ENCODE measurements at regions not wholly inside any gene's neighbourhood (a gene's known extent, or its start where the extent isn't known, plus 50 kb on each side); places are given as distances from the start of the nearest gene placed in this dataset.

GRCh38 chr18:1273469-1273868, 368.8 kb downstream of the ADCYAP1 start:
- Histone ChIP-seq H3K36me3 (no peaks in the 10 kb centered on the region), H3K27ac (no peak overlapping the region), H3K27me3 (no peaks in the 10 kb centered on the region), H3K4me1 (no peaks in the 10 kb centered on the region), H3K4me3 (no peak overlapping the region), H3K9me3 (no peaks in the 10 kb centered on the region)
- DNase-seq (ENCODE audit: low spot score in 2 of 2) = no peak
- intact Hi-C loops (cut with DNase I; ENCODE audit: low total_unique reads) = no loop called here
- TF ChIP-seq, protein P1, sequence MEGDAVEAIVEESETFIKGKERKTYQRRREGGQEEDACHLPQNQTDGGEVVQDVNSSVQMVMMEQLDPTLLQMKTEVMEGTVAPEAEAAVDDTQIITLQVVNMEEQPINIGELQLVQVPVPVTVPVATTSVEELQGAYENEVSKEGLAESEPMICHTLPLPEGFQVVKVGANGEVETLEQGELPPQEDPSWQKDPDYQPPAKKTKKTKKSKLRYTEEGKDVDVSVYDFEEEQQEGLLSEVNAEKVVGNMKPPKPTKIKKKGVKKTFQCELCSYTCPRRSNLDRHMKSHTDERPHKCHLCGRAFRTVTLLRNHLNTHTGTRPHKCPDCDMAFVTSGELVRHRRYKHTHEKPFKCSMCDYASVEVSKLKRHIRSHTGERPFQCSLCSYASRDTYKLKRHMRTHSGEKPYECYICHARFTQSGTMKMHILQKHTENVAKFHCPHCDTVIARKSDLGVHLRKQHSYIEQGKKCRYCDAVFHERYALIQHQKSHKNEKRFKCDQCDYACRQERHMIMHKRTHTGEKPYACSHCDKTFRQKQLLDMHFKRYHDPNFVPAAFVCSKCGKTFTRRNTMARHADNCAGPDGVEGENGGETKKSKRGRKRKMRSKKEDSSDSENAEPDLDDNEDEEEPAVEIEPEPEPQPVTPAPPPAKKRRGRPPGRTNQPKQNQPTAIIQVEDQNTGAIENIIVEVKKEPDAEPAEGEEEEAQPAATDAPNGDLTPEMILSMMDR (IDR thresholded peaks at IDR 0.05) = no peak
- TF ChIP-seq POLR2A (IDR thresholded peaks at IDR 0.05) = no peak
- TF ChIP-seq POLR2AphosphoS5 (IDR thresholded peaks at IDR 0.05) = no peak

- DNase-seq (ENCODE audit: low spot score in 2 of 2) = no peak
- Histone ChIP-seq H3K36me3 (no peaks in the 10 kb centered on the region), H3K4me3 (no peak overlapping the region), H3K27me3 (no peaks in the 10 kb centered on the region), H3K4me1 (no peaks in the 10 kb centered on the region), H3K9me3 (no peaks in the 10 kb centered on the region), H3K27ac (no peak overlapping the region)
- no peak for TF ChIP-seq POLR2A (IDR thresholded peaks at IDR 0.05)
- intact Hi-C loops (cut with DNase I; ENCODE audit: low total_unique reads) = no loop called here
Measured at GRCh38 chr18:1292167-1292566, 387.5 kb downstream of the ADCYAP1 start.

DNA sequence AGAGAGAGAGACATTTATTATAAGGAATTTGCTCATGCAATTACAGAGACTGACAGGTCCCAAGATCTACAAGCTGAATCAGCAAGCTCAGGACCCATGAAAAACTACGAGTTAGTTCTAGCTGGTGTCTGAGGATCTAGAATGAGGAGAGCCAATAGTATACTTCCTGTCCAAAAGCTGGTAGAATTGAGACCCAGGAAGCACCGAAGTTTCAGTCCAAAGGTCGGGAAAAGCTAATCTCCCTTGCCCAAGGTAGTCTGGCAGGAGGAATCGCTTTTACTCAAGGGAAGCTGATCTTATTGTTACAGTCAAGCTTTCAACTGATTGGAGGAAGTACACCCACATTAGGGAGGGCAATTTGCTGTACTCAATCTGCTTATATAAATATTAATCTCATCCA, 389.6 kb downstream of the ADCYAP1 start:
- no peaks in the 10 kb centered on the region for H3K36me3 ChIP-seq
- TF ChIP-seq, protein P1 (IDR thresholded peaks at IDR 0.05) = no peak
- TF ChIP-seq POLR2A (IDR thresholded peaks at IDR 0.05) (no peak), POLR2AphosphoS5 (IDR thresholded peaks at IDR 0.05) (no peak)
- H3K27me3 ChIP-seq = no peaks in the 10 kb centered on the region
- H3K4me1 ChIP-seq = no peaks in the 10 kb centered on the region
- no peak overlapping the region for H3K27ac ChIP-seq
- intact Hi-C loops (cut with DNase I; ENCODE audit: low total_unique reads) = no loop called here
- no peak overlapping the region for H3K4me3 ChIP-seq
- H3K9me3 ChIP-seq = no peaks in the 10 kb centered on the region
- DNase-seq (ENCODE audit: low spot score in 2 of 2) = no peak

GRCh38 chr18:1296237-1296636, 391.6 kb downstream of the ADCYAP1 start:
- no peaks in the 10 kb centered on the region for H3K36me3 ChIP-seq
- H3K27ac ChIP-seq = no peak overlapping the region
- H3K4me3 ChIP-seq = no peak overlapping the region
- no peak for DNase-seq (ENCODE audit: low spot score in 2 of 2)
- TF ChIP-seq, protein P1 (IDR thresholded peaks at IDR 0.05) = no peak
- no peak for TF ChIP-seq POLR2AphosphoS5 (IDR thresholded peaks at IDR 0.05)
- no peak for TF ChIP-seq POLR2A (IDR thresholded peaks at IDR 0.05)
- no peaks in the 10 kb centered on the region for H3K9me3 ChIP-seq
- intact Hi-C loops (cut with DNase I; ENCODE audit: low total_unique reads) = no loop called here
- no peaks in the 10 kb centered on the region for H3K27me3 ChIP-seq
- no peaks in the 10 kb centered on the region for H3K4me1 ChIP-seq

DNA sequence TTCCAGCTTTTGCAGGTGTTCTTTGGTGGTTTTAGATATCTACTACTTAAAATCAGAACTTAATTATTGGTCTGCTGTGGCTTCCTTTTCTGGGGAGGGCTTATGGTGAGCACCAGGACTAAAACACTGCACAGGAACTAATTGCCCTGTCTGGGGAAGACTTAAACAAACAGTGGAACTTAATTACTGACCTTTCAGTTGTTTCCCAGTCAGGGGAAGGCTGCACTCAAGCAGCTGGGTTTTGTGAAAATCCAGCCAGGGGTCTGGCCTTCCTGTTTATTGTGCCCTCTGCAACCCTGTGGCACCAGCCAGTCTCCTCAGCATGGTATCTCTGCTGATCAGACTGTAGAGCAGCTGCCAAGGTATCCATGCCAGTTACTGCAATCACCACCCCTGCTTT, 398.2 kb downstream of the ADCYAP1 start:
- no peak for DNase-seq (ENCODE audit: low spot score in 2 of 2)
- no peak overlapping the region for H3K4me3 ChIP-seq
- no peaks in the 10 kb centered on the region for H3K36me3 ChIP-seq
- H3K4me1 ChIP-seq = no peaks in the 10 kb centered on the region
- TF ChIP-seq, protein P1 (IDR thresholded peaks at IDR 0.05) = no peak
- TF ChIP-seq POLR2AphosphoS5 (IDR thresholded peaks at IDR 0.05) (no peak), POLR2A (IDR thresholded peaks at IDR 0.05) (no peak)
- H3K27me3 ChIP-seq = no peaks in the 10 kb centered on the region
- intact Hi-C loops (cut with DNase I; ENCODE audit: low total_unique reads) = no loop called here
- H3K9me3 ChIP-seq = no peaks in the 10 kb centered on the region
- H3K27ac ChIP-seq = no peak overlapping the region

- intact Hi-C loops (cut with DNase I; ENCODE audit: low total_unique reads) = no loop called here
- no peak for DNase-seq (ENCODE audit: low spot score in 2 of 2)
- H3K27me3 ChIP-seq = no peaks in the 10 kb centered on the region
- no peak overlapping the region for H3K27ac ChIP-seq
- H3K9me3 ChIP-seq = no peaks in the 10 kb centered on the region
- H3K4me1 ChIP-seq = no peaks in the 10 kb centered on the region
- TF ChIP-seq, protein P1 (IDR thresholded peaks at IDR 0.05) = no peak
- TF ChIP-seq POLR2AphosphoS5 (IDR thresholded peaks at IDR 0.05) = no peak
- no peak for TF ChIP-seq POLR2A (IDR thresholded peaks at IDR 0.05)
- H3K4me3 ChIP-seq = no peak overlapping the region
- H3K36me3 ChIP-seq = no peaks in the 10 kb centered on the region
Measured at GRCh38 chr18:1304392-1304992, 399.8 kb downstream of the ADCYAP1 start.

Measured in breast epithelium (tissue), 4 donors.